Activated T-helper 2 cell treated with anti-CD3 and anti-CD28 coated beads, Interferon-gamma antibody, Interleukin-2, Interleukin-4, amounts not matched to agents 10 μg/mL and 5 μg/mL and 100 μg/mL, durations not matched to agents 14 hours and 24 hours and 36 hours (primary cell): ENCODE measurements at regions not wholly inside any gene's neighbourhood (a gene's known extent, or its start where the extent isn't known, plus 50 kb on each side); places are given as distances from the start of the nearest gene placed in this dataset.

Source experiments
- DNase-seq: peaks from one replicate; pipeline ENCODE4 v3.0.0; 2021; ENCODE audit warnings: low spot score
- H3K27ac Mint-ChIP-seq: one replicate; pipeline ENCODE4 v1.8.0; 2021; ENCODE audit warnings: mixed read lengths
- H3K27me3 Mint-ChIP-seq: one replicate; pipeline ENCODE4 v1.8.0; 2021; ENCODE audit warnings: low read depth, mixed read lengths
- H3K36me3 Mint-ChIP-seq: one replicate; pipeline ENCODE4 v1.8.0; 2021; ENCODE audit warnings: low read depth, mixed read lengths
- H3K4me1 Mint-ChIP-seq: one replicate; pipeline ENCODE4 v1.8.0; 2021; ENCODE audit warnings: low read depth, mixed read lengths
- H3K4me3 Mint-ChIP-seq: one replicate; pipeline ENCODE4 v1.8.0; 2021; ENCODE audit warnings: low read depth, mild to moderate bottlenecking, moderate library complexity, mixed read lengths
- H3K9me3 Mint-ChIP-seq: one replicate; pipeline ENCODE4 v1.8.0; 2021; ENCODE audit warnings: mixed read lengths
- intact Hi-C: fragments of 100-400 bp; cut with micrococcal nuclease; formaldehyde crosslinking; loops from one replicate; pipeline ENCODE4 v1.15.1; 2023

GRCh38 chr6:8705435-8706020, 270.2 kb upstream of the SLC35B3 start:
- Mint-ChIP-seq H3K36me3 (no peaks in the 10 kb centered on the region), H3K4me1 (no peaks in the 10 kb centered on the region), H3K9me3 (no peaks in the 10 kb centered on the region), H3K27ac (no peak overlapping the region), H3K4me3 (no peak overlapping the region), H3K27me3 (no peaks in the 10 kb centered on the region)
- intact Hi-C loops: no loop called here
- no peak for DNase-seq

GRCh38 chr6:8703059-8703458, 267.7 kb upstream of the SLC35B3 start:
- Mint-ChIP-seq H3K4me3 (no peak overlapping the region), H3K9me3 (no peaks in the 10 kb centered on the region)
- DNase-seq: no peak

DNA sequence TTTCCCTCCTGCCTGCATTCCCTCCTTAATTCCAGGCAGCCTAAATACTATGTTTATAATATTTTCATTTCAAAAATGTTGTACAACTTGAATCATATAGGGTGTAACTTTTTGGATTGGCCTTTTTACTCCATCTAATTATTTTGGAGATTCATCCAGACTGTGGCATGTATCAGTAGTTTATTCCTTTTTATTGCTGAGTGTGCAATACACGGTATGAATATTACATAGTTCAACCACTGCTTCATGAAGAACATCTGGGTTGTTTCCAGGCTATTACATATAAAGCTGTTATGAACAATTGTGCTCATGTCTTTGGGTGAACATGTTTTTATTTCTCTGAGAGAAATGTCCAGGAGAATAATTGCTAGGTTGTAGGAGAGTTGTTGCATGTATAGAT, 253.5 kb upstream of the SLC35B3 start:
- Mint-ChIP-seq H3K4me1 (no peaks in the 10 kb centered on the region), H3K4me3 (no peak overlapping the region), H3K36me3 (no peaks in the 10 kb centered on the region), H3K27ac (no peak overlapping the region), H3K27me3 (no peaks in the 10 kb centered on the region), H3K9me3 (peaks cover 9% of the 10 kb centered on the region)
- no peak for DNase-seq
- intact Hi-C loops: no loop called here

More at GRCh38 chr6:8703059-8703458, 267.7 kb upstream of the SLC35B3 start:
- Mint-ChIP-seq H3K36me3 (no peaks in the 10 kb centered on the region), H3K27me3 (no peaks in the 10 kb centered on the region), H3K4me1 (no peaks in the 10 kb centered on the region), H3K27ac (no peak overlapping the region)
- intact Hi-C loops: no loop called here

DNA sequence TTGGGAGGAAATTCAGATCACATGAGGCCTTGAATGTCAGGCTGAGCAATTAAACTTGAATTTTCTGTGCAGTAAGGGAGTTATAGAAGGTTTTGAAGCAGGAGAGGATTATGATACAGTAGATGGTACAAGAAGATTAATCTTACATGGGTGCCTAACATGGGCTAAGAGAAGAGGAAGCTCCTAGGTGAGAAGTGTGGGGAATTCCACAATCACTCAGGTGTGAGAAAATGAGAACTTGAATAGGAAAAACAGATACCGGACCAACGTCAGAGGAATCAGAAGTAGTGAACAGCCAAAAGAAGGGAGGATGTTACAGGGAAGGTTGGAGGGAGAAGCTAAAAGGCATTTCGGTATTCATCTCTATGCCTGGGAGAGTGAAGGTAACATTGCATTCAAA, 250.7 kb upstream of the SLC35B3 start:
- no peaks in the 10 kb centered on the region for H3K27me3 Mint-ChIP-seq
- no peaks in the 10 kb centered on the region for H3K36me3 Mint-ChIP-seq
- intact Hi-C loops: no loop called here
- H3K27ac Mint-ChIP-seq: no peak overlapping the region
- no peak for DNase-seq
- H3K9me3 Mint-ChIP-seq: no peaks in the 10 kb centered on the region
- no peaks in the 10 kb centered on the region for H3K4me1 Mint-ChIP-seq
- no peak overlapping the region for H3K4me3 Mint-ChIP-seq

DNA sequence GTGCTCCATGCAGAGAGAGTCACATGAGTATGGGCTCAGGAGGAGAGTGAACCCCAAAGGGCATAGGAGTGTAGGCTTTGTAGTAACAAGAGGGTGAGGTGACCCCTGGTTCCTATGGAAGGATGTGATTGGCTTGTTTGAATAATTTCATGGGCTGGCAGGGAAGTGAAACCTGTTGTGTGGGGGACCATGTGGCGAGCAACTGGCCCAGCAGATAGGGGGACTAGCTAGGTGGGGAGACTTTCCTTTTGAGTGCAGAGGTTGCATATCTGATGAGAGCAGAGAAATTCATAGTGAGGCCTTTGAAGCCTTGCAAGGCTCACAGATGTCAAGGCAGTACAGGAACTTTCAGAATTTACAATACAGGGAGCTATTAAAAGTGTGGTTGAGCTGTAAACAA, 247.9 kb upstream of the SLC35B3 start:
- H3K4me3 Mint-ChIP-seq: no peak overlapping the region

DNA sequence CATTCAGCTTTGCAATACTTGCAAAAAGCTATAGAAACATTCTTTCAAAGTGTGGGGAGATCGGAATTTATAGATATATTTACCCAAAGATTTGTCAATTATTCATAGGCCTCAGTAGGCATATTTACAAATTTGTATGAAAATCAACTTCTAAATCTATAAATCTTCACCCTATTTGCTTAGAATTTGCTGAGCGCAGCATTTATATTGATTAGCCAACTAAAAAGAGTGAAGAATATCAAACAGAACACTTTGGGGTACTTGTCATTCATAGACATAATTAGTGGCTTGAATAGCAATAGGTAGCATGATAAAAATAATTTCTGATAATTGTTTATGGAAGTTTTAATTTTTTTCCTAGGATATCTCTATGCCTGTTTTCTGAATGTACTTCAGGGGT, 244.5 kb upstream of the SLC35B3 start:
- H3K4me1 Mint-ChIP-seq: no peaks in the 10 kb centered on the region
- H3K27me3 Mint-ChIP-seq: no peaks in the 10 kb centered on the region
- no peak for DNase-seq
- intact Hi-C loops: no loop called here
- no peaks in the 10 kb centered on the region for H3K9me3 Mint-ChIP-seq
- H3K4me3 Mint-ChIP-seq: no peak overlapping the region
- no peak overlapping the region for H3K27ac Mint-ChIP-seq
- no peaks in the 10 kb centered on the region for H3K36me3 Mint-ChIP-seq

More for the DNA sequence above, 247.9 kb upstream of the SLC35B3 start:
- no peaks in the 10 kb centered on the region for H3K27me3 Mint-ChIP-seq
- H3K9me3 Mint-ChIP-seq: no peaks in the 10 kb centered on the region
- H3K27ac Mint-ChIP-seq: no peak overlapping the region
- no peak for DNase-seq
- intact Hi-C loops: no loop called here
- no peaks in the 10 kb centered on the region for H3K36me3 Mint-ChIP-seq
- no peaks in the 10 kb centered on the region for H3K4me1 Mint-ChIP-seq

GRCh38 chr6:8678466-8678865, 243.1 kb upstream of the SLC35B3 start:
- no peaks in the 10 kb centered on the region for H3K9me3 Mint-ChIP-seq
- H3K4me3 Mint-ChIP-seq: no peak overlapping the region
- no peaks in the 10 kb centered on the region for H3K27me3 Mint-ChIP-seq
- no peak for DNase-seq
- H3K27ac Mint-ChIP-seq: no peak overlapping the region
- intact Hi-C loops: no loop called here
- no peaks in the 10 kb centered on the region for H3K4me1 Mint-ChIP-seq
- H3K36me3 Mint-ChIP-seq: no peaks in the 10 kb centered on the region

DNA sequence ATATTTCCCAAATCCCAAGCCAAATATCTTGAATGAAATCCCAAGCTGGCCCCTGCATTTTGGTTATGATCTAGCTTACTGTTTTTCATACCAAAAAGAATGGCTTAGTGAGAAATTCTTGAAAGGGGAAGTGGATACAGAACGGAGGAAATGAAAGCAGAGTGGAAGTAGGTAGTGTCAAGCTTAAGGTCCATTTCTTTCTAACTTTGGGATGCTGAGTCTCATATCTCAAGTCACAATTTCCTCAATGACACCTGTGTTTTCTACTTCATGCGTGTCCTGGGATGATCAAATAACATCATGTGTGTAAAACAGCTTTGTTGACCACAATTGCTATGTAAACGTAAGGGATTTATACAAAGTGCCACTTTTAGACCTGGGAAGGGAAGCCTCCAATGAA, 238.8 kb upstream of the SLC35B3 start:
- no peak overlapping the region for H3K27ac Mint-ChIP-seq
- H3K4me1 Mint-ChIP-seq: no peaks in the 10 kb centered on the region
- intact Hi-C loops: no loop called here
- no peaks in the 10 kb centered on the region for H3K27me3 Mint-ChIP-seq
- no peaks in the 10 kb centered on the region for H3K9me3 Mint-ChIP-seq
- no peak for DNase-seq
- H3K4me3 Mint-ChIP-seq: no peak overlapping the region
- no peaks in the 10 kb centered on the region for H3K36me3 Mint-ChIP-seq

DNA sequence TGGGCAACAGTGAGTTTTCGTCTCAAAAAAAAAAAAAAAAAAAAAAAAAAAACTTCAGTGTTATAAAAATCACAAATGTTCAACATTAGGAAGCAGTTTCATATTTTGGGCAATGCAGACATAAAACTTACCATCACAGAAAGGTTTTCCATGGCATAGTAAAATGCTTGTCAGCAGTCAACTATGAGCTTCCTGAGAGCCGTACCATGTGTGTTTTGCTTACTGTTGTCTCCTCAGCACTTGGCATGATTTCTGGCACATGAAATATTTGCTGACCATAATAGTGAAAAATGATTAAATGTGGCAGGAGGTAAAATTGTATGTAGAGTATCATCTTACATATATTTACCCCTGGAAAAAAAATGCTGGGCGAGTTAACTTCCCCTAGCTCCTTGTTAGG, 237.5 kb upstream of the SLC35B3 start:
- intact Hi-C loops: no loop called here
- Mint-ChIP-seq H3K4me3 (no peak overlapping the region), H3K36me3 (no peaks in the 10 kb centered on the region), H3K27me3 (no peaks in the 10 kb centered on the region), H3K27ac (no peak overlapping the region), H3K9me3 (no peaks in the 10 kb centered on the region), H3K4me1 (no peaks in the 10 kb centered on the region)
- no peak for DNase-seq

DNA sequence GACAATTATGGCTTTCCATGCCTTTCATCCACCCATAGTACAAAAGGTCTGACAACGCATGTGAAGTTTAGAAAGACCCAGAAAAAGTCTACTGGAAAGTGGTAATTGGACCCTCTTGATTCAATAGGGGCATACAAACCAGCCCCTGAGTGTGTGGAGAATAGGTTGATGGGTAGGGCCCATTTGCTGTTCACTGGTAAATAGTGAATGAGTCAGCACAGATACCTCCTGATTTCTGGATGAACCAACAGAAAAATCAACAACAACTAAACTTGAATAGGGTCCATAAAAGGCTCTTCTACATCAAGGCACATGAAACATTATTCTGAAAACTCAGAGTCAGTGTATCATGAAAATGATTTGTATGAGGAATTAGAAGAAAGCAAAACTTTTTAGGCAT, 235.4 kb upstream of the SLC35B3 start:
- intact Hi-C loops: no loop called here
- DNase-seq: no peak
- Mint-ChIP-seq H3K27me3 (no peaks in the 10 kb centered on the region), H3K36me3 (no peaks in the 10 kb centered on the region), H3K4me3 (no peak overlapping the region), H3K4me1 (no peaks in the 10 kb centered on the region), H3K9me3 (no peaks in the 10 kb centered on the region), H3K27ac (no peak overlapping the region)

DNA sequence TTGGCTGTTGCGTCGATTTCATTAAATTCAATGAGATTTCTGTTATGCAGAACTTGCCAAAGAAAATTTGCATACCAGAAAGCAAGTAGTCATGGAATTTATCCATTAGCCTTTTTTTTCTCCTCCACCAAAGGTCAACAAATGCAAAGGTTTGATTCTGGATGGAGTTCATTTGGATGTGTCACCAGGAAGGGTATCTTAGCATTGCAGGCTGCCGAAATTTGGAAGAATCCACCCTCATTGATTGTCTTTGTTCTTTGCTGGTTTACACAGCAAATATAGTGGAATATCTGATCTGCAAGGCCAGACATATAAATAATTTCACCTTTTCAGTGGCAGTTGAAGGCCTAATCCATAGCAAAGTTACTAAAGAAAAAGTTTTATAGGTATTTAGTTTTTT, 229.4 kb upstream of the SLC35B3 start:
- no peak for DNase-seq
- H3K27ac Mint-ChIP-seq: no peak overlapping the region
- intact Hi-C loops: no loop called here

GRCh38 chr6:8664070-8664469, 228.7 kb upstream of the SLC35B3 start:
- Mint-ChIP-seq H3K4me1 (no peaks in the 10 kb centered on the region), H3K27ac (no peak overlapping the region), H3K4me3 (no peak overlapping the region), H3K36me3 (no peaks in the 10 kb centered on the region), H3K9me3 (no peaks in the 10 kb centered on the region), H3K27me3 (no peaks in the 10 kb centered on the region)
- intact Hi-C loops: no loop called here
- DNase-seq: no peak

More for the DNA sequence above, 229.4 kb upstream of the SLC35B3 start:
- H3K4me1 Mint-ChIP-seq: no peaks in the 10 kb centered on the region
- no peak overlapping the region for H3K4me3 Mint-ChIP-seq
- H3K36me3 Mint-ChIP-seq: no peaks in the 10 kb centered on the region
- no peaks in the 10 kb centered on the region for H3K27me3 Mint-ChIP-seq
- H3K9me3 Mint-ChIP-seq: no peaks in the 10 kb centered on the region

DNA sequence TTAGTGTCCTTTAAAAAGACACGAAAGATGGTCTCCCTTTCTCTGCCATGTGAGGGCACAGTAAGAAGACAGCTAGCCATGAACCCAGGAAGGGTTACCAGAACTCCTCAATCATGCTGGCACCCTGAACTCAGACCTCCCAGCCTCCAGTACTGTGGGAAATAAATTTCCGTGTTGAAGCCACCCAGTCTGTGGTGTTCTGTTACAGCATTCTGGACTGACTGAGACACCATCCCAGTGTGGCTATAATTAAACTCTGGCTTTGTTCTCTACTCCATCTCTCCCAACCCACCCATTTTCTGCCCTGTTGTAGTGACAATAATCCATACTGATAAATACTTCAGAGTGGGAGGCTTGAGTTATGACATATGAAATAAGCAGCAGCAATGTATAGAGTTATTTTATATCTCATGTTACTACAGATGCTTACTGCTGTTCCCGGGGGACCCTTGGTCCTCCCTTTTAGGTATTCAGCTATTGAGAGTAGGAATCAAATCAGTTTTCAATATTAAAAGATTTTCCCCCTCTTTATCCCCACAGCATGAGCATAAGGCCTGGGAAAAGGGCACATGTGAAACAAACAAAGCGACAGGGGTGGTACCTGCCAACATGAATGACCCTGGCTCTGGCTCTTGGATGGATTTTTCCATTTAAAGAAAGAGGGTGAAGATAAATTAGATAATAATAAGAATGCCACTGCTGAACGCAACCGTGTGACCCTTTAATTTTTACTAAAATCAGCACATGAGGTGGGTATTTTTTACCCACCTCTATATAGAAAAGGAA, 224.3 kb upstream of the SLC35B3 start:
- no peaks in the 10 kb centered on the region for H3K9me3 Mint-ChIP-seq
- no peak overlapping the region for H3K4me3 Mint-ChIP-seq
- H3K4me1 Mint-ChIP-seq: no peaks in the 10 kb centered on the region
- H3K27ac Mint-ChIP-seq: no peak overlapping the region
- H3K27me3 Mint-ChIP-seq: no peaks in the 10 kb centered on the region
- intact Hi-C loops: no loop called here
- no peak for DNase-seq
- no peaks in the 10 kb centered on the region for H3K36me3 Mint-ChIP-seq
